Natural killer cell (primary cell): ENCODE measurements at regions not wholly inside any gene's neighbourhood (a gene's known extent, or its start where the extent isn't known, plus 50 kb on each side); places are given as distances from the start of the nearest gene placed in this dataset.

Experiments
- ATAC-seq, 3 donors: fragments of 150-1000 bp in 2 of 3; fragments of 200-7000 bp in 1 of 3; cut with Tn5 transposase; 1 replicate in 1 of 3; 2 replicates in 2 of 3; pipeline ENCODE4 v1.10.0; 2021; ENCODE audit warnings: mild to moderate bottlenecking in 2 of 3, moderate library complexity in 2 of 3
- DNase-seq, 2 donors: peaks; one replicate each; pipeline versions ENCODE4 v3.0.0 to v3.0.0-alpha.2; 2013 to 2021; ENCODE audit warnings: mixed read lengths in 1 of 2
- H3K27ac ChIP-seq: one replicate; pipeline ENCODE4 v1.5.1; 2013; ENCODE audit warnings: mild to moderate bottlenecking, low read length
- H3K27me3 ChIP-seq: one replicate; pipeline ENCODE4 v1.6.1; 2013; ENCODE audit warnings: low read length; ENCODE audit not compliant: control insufficient read depth, insufficient read depth
- H3K36me3 ChIP-seq: one replicate; pipeline ENCODE4 v1.6.1; 2013; ENCODE audit warnings: low read length; ENCODE audit not compliant: control insufficient read depth, insufficient read depth
- H3K4me1 ChIP-seq: one replicate; pipeline ENCODE4 v1.6.1; 2013; ENCODE audit warnings: low read length; ENCODE audit not compliant: control insufficient read depth, insufficient read depth
- H3K4me3 ChIP-seq: one replicate; pipeline ENCODE4 v1.5.1; 2013; ENCODE audit warnings: low read length
- H3K9me3 ChIP-seq: one replicate; pipeline ENCODE4 v1.6.1; 2013; ENCODE audit warnings: low read length; ENCODE audit not compliant: control insufficient read depth, insufficient read depth
- H3K27ac Mint-ChIP-seq, 2 donors: one replicate each; pipeline ENCODE4 v1.8.0; 2022; ENCODE audit warnings: mild to moderate bottlenecking in 2 of 2, mixed read lengths in 2 of 2, moderate library complexity in 1 of 2
- H3K27me3 Mint-ChIP-seq, 2 donors: one replicate each; pipeline ENCODE4 v1.8.0; 2022; ENCODE audit warnings: low read depth in 2 of 2, mixed read lengths in 2 of 2
- H3K36me3 Mint-ChIP-seq: one replicate; pipeline ENCODE4 v1.8.0; 2022; ENCODE audit warnings: mixed read lengths
- H3K4me1 Mint-ChIP-seq, 2 donors: one replicate each; pipeline ENCODE4 v1.8.0; 2022; ENCODE audit warnings: mixed read lengths in 2 of 2
- H3K4me3 Mint-ChIP-seq: one replicate; pipeline ENCODE4 v1.8.0; 2022; ENCODE audit warnings: mild to moderate bottlenecking, moderate library complexity, mixed read lengths
- H3K9me3 Mint-ChIP-seq, 2 donors: one replicate each; pipeline ENCODE4 v1.8.0; 2022; ENCODE audit warnings: mixed read lengths in 2 of 2
- WGBS: methylation state at CpG from one replicate; pipeline ENCODE4 v1.1.7; 2013; ENCODE audit warnings: missing lambda C conversion rate; ENCODE audit not compliant: insufficient coverage; 5-methylcytosine and 5-hydroxymethylcytosine counted together
- intact Hi-C: fragments of 100-400 bp; cut with micrococcal nuclease; formaldehyde crosslinking; loops from one replicate; pipeline ENCODE4 v1.14.2; 2022
- TF ChIP-seq, protein P1 (sequence below): fragments of 200-600 bp; IDR thresholded peaks from one replicate; pipeline ENCODE4 v1.8.0; 2022; ENCODE audit warnings: antibody characterized with exemption

- peaks cover 16 to 29% of the 10 kb centered on the region in 2 donors for H3K9me3 Mint-ChIP-seq
- no peak overlapping the region for H3K27ac Mint-ChIP-seq
- DNase-seq, result no peak
- Histone ChIP-seq H3K9me3 (peaks cover 6% of the 10 kb centered on the region), H3K27ac (no peak overlapping the region), H3K4me3 (no peak overlapping the region), H3K4me1 (no peaks in the 10 kb centered on the region), H3K36me3 (no peaks in the 10 kb centered on the region), H3K27me3 (no peaks in the 10 kb centered on the region)
- no peak overlapping the region for H3K4me3 Mint-ChIP-seq
- H3K27me3 Mint-ChIP-seq, result no peaks in the 10 kb centered on the region
- no peaks in the 10 kb centered on the region for H3K4me1 Mint-ChIP-seq
- intact Hi-C loops, result no loop called here
- H3K36me3 Mint-ChIP-seq, result peaks cover 15% of the 10 kb centered on the region
- no peak for ATAC-seq
- TF ChIP-seq, protein P1, sequence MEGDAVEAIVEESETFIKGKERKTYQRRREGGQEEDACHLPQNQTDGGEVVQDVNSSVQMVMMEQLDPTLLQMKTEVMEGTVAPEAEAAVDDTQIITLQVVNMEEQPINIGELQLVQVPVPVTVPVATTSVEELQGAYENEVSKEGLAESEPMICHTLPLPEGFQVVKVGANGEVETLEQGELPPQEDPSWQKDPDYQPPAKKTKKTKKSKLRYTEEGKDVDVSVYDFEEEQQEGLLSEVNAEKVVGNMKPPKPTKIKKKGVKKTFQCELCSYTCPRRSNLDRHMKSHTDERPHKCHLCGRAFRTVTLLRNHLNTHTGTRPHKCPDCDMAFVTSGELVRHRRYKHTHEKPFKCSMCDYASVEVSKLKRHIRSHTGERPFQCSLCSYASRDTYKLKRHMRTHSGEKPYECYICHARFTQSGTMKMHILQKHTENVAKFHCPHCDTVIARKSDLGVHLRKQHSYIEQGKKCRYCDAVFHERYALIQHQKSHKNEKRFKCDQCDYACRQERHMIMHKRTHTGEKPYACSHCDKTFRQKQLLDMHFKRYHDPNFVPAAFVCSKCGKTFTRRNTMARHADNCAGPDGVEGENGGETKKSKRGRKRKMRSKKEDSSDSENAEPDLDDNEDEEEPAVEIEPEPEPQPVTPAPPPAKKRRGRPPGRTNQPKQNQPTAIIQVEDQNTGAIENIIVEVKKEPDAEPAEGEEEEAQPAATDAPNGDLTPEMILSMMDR, result no peak
- WGBS, result 100% methylated on average over 1 of the region's 1 CpG
Measured at GRCh38 chr1:80933346-80933745, 867.4 kb upstream of the ADGRL2 start.

DNA sequence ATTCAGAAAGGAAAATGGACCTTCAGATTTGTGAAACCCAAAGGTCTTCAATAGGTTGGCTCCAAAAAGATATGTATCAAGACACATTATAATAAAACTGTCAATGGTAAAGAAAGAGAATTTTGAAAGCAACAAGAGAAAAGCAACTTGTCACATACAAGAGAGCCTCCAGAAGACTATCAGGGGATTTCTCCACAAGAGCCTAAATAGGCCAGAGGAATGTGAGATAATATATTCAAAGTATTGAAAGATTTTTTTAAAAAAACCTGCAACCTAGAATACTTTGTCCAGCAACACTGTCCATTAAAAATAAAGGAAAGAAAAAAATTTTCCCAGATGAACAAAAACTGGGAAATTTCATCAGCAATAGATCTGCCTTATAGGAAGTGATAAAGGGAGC is 869.6 kb upstream of the ADGRL2 start:
- Histone ChIP-seq H3K4me1 (no peaks in the 10 kb centered on the region), H3K36me3 (no peaks in the 10 kb centered on the region), H3K9me3 (peaks cover 6% of the 10 kb centered on the region), H3K27me3 (no peaks in the 10 kb centered on the region), H3K4me3 (no peak overlapping the region), H3K27ac (no peak overlapping the region)
- peaks cover 17 to 31% of the 10 kb centered on the region in 2 donors for H3K9me3 Mint-ChIP-seq
- no peak overlapping the region for H3K27ac Mint-ChIP-seq
- TF ChIP-seq, protein P1, result no peak
- H3K4me1 Mint-ChIP-seq, result no peaks in the 10 kb centered on the region
- ATAC-seq, result no peak
- intact Hi-C loops, result no loop called here
- H3K27me3 Mint-ChIP-seq, result no peaks in the 10 kb centered on the region
- H3K4me3 Mint-ChIP-seq, result no peak overlapping the region
- no peak for DNase-seq
- H3K36me3 Mint-ChIP-seq, result peaks cover 20% of the 10 kb centered on the region

DNA sequence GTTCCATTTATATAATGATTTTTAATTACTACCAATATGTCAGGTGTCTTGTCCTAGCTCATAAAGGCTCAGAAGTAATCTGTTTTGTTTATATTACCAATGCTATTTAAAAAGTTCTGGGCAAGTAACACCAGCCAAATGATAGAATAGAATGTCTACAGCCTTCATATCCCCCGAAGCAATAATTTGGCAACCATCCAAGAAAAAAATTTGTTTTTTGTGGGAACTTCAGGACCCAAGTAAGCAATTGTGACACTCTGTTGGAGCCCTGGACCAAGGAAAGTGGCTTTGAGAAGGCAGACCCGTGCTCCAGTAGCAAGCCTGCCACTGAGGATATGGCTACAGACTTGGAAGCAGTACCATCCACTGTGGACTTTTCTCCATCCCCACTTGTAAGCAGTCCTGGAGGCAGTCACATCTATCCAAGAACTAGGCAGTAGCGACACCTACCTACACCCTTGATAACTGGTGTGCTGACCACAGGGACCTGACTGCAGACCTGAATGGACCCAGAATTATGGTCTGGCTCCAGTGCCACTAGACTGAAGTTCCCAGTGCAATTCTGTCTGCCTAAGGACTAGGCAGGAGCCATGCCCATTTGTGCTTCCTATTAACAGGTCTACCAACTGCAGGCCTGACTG is 870.7 kb upstream of the ADGRL2 start:
- H3K36me3 Mint-ChIP-seq, result peaks cover 20% of the 10 kb centered on the region
- 86% methylated on average over 3 of the region's 3 CpGs for WGBS

More for the DNA sequence above, 870.7 kb upstream of the ADGRL2 start:
- Histone ChIP-seq H3K4me3 (no peak overlapping the region), H3K9me3 (peaks cover 6% of the 10 kb centered on the region), H3K27me3 (no peaks in the 10 kb centered on the region), H3K4me1 (no peaks in the 10 kb centered on the region), H3K27ac (no peak overlapping the region), H3K36me3 (no peaks in the 10 kb centered on the region)
- no peak overlapping the region for H3K4me3 Mint-ChIP-seq
- intact Hi-C loops, result no loop called here
- H3K4me1 Mint-ChIP-seq, result no peaks in the 10 kb centered on the region
- peaks cover 16 to 30% of the 10 kb centered on the region in 2 donors for H3K9me3 Mint-ChIP-seq
- no peak overlapping the region for H3K27ac Mint-ChIP-seq
- ATAC-seq (no peak), DNase-seq (no peak)
- TF ChIP-seq, protein P1, result no peak
- no peaks in the 10 kb centered on the region for H3K27me3 Mint-ChIP-seq
